ENCODE measurements at regions not wholly inside any gene's neighbourhood (a gene's known extent, or its start where the extent isn't known, plus 50 kb on each side); places are given as distances from the start of the nearest gene placed in this dataset.

DNA sequence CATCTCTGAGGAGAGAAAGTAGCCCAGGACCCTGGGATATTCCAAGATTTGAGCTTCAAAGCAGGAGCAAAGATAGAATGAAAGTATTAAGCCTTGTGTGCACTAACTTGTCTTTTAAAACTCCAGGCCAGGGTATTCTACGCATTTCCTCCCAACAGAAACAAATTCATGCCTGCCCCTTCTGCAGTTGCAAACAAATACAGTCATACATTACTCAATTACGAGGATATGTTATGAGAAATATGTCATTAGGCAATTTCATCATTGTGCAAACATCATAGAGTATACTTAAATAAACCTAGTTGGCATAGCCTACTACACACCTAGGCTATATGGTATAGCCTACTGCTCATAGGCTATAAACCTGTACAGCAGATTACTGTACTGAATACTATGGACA, 154.5 kb upstream of the KIAA1217 start:
- TF ChIP-seq NFIC (IDR thresholded peaks at IDR 0.05): no peak
- TF ChIP-seq TAF1 (IDR thresholded peaks at IDR 0.05; ENCODE audit: low read depth): no peak
- TF ChIP-seq TCF12 (IDR thresholded peaks at IDR 0.05; ENCODE audit: low read depth): no peak
- no peak for TF ChIP-seq CREB1 (IDR thresholded peaks at IDR 0.05; ENCODE audit: low read depth)
- TF ChIP-seq ZBTB7A (IDR thresholded peaks at IDR 0.05; ENCODE audit: low read depth): no peak
- no peak for TF ChIP-seq RAD21 (IDR thresholded peaks at IDR 0.05; ENCODE audit: low read depth)
- TF ChIP-seq, protein P1, sequence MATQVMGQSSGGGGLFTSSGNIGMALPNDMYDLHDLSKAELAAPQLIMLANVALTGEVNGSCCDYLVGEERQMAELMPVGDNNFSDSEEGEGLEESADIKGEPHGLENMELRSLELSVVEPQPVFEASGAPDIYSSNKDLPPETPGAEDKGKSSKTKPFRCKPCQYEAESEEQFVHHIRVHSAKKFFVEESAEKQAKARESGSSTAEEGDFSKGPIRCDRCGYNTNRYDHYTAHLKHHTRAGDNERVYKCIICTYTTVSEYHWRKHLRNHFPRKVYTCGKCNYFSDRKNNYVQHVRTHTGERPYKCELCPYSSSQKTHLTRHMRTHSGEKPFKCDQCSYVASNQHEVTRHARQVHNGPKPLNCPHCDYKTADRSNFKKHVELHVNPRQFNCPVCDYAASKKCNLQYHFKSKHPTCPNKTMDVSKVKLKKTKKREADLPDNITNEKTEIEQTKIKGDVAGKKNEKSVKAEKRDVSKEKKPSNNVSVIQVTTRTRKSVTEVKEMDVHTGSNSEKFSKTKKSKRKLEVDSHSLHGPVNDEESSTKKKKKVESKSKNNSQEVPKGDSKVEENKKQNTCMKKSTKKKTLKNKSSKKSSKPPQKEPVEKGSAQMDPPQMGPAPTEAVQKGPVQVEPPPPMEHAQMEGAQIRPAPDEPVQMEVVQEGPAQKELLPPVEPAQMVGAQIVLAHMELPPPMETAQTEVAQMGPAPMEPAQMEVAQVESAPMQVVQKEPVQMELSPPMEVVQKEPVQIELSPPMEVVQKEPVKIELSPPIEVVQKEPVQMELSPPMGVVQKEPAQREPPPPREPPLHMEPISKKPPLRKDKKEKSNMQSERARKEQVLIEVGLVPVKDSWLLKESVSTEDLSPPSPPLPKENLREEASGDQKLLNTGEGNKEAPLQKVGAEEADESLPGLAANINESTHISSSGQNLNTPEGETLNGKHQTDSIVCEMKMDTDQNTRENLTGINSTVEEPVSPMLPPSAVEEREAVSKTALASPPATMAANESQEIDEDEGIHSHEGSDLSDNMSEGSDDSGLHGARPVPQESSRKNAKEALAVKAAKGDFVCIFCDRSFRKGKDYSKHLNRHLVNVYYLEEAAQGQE (IDR thresholded peaks at IDR 0.05; ENCODE audit: low read depth): no peak
- no peak for TF ChIP-seq YY1 (IDR thresholded peaks at IDR 0.05; ENCODE audit: low read depth)
- no peak for TF ChIP-seq EGR1 (IDR thresholded peaks at IDR 0.05)
- TF ChIP-seq, protein P2, sequence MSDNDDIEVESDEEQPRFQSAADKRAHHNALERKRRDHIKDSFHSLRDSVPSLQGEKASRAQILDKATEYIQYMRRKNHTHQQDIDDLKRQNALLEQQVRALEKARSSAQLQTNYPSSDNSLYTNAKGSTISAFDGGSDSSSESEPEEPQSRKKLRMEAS (IDR thresholded peaks at IDR 0.05): no peak
- no peak for TF ChIP-seq EP300 (IDR thresholded peaks at IDR 0.05; ENCODE audit: borderline replicate concordance)
- TF ChIP-seq CEBPB (IDR thresholded peaks at IDR 0.05): no peak
- no peak for TF ChIP-seq TEAD4 (IDR thresholded peaks at IDR 0.05)

Data from Ishikawa (cell line).